Panc1 (cell line): ENCODE measurements at regions not wholly inside any gene's neighbourhood (a gene's known extent, or its start where the extent isn't known, plus 50 kb on each side); places are given as distances from the start of the nearest gene placed in this dataset.

Experiments
- CTCF ChIP-seq: fragments of 450-650 bp; IDR thresholded peaks from 2 replicates; pipeline ENCODE4 v1.5.1; 2017; ENCODE audit warnings: mild to moderate bottlenecking
- POLR2AphosphoS5 ChIP-seq: IDR thresholded peaks from 2 replicates; pipeline ENCODE4 v1.6.1; 2012; ENCODE audit warnings: mild to moderate bottlenecking, low read depth, low read length, moderate library complexity
- REST ChIP-seq, 2 experiments: IDR thresholded peaks; 2 replicates each; pipeline ENCODE4 v1.6.1; 2011 to 2012; ENCODE audit warnings: low read depth in 2 of 2, control low read depth in 1 of 2, low read length in 1 of 2, mild to moderate bottlenecking in 1 of 2, moderate library complexity in 1 of 2; ENCODE audit not compliant: insufficient read depth in 1 of 2
- SIN3A ChIP-seq: IDR thresholded peaks from 2 replicates; pipeline ENCODE4 v1.6.1; 2012; ENCODE audit warnings: low read depth, mild to moderate bottlenecking, low read length, moderate library complexity, borderline replicate concordance; ENCODE audit not compliant: insufficient read depth
- TCF7L2 ChIP-seq: IDR thresholded peaks from 2 replicates; pipeline ENCODE4 v1.6.1; 2011; ENCODE audit warnings: mild to moderate bottlenecking, low read depth, low read length, inconsistent platforms

GRCh38 chr5:61744690-61745619, 412.9 kb downstream of the ZSWIM6 start:
- no peak for TF ChIP-seq POLR2AphosphoS5
- no peak; the same call in 1 of the 2 replicates for TF ChIP-seq CTCF
- TF ChIP-seq REST (IDR thresholded peaks at IDR 0.05; ENCODE audit: insufficient read depth in 1 of 2, low read depth in 2 of 2, low read length in 1 of 2): no peak
- no peak for TF ChIP-seq TCF7L2
- TF ChIP-seq SIN3A: no peak
